Body of pancreas (tissue), 4 donors: ENCODE measurements at regions not wholly inside any gene's neighbourhood (a gene's known extent, or its start where the extent isn't known, plus 50 kb on each side); places are given as distances from the start of the nearest gene placed in this dataset.

Source experiments
- POLR2A ChIP-seq, 3 donors: fragments of 450-650 bp; IDR thresholded peaks; one replicate each; pipeline ENCODE4 v1.6.1; 2016; ENCODE audit warnings: antibody characterized with exemption in 3 of 3, mild to moderate bottlenecking in 2 of 3
- TF ChIP-seq, protein P1 (sequence below), 7 experiments: fragments of 450-650 bp in 4 of 7; fragments of 200-600 bp in 3 of 7; sonication (generic) in 3 of 7; IDR thresholded peaks; one replicate each; pipeline ENCODE4 v1.5.1; 2016 to 2019; ENCODE audit warnings: antibody characterized with exemption in 7 of 7

GRCh38 chr18:1018181-1018681, 113.6 kb downstream of the ADCYAP1 start:
- TF ChIP-seq POLR2A (IDR thresholded peaks at IDR 0.05): no peak
- TF ChIP-seq, protein P1, sequence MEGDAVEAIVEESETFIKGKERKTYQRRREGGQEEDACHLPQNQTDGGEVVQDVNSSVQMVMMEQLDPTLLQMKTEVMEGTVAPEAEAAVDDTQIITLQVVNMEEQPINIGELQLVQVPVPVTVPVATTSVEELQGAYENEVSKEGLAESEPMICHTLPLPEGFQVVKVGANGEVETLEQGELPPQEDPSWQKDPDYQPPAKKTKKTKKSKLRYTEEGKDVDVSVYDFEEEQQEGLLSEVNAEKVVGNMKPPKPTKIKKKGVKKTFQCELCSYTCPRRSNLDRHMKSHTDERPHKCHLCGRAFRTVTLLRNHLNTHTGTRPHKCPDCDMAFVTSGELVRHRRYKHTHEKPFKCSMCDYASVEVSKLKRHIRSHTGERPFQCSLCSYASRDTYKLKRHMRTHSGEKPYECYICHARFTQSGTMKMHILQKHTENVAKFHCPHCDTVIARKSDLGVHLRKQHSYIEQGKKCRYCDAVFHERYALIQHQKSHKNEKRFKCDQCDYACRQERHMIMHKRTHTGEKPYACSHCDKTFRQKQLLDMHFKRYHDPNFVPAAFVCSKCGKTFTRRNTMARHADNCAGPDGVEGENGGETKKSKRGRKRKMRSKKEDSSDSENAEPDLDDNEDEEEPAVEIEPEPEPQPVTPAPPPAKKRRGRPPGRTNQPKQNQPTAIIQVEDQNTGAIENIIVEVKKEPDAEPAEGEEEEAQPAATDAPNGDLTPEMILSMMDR (IDR thresholded peaks at IDR 0.05): no peak
